SH-SY5Y (cell line): ENCODE measurements at regions not wholly inside any gene's neighbourhood (a gene's known extent, or its start where the extent isn't known, plus 50 kb on each side); places are given as distances from the start of the nearest gene placed in this dataset.

Experiments
- GATA2 ChIP-seq: IDR thresholded peaks from 2 replicates; pipeline ENCODE4 v1.6.1; 2011; ENCODE audit warnings: mild to moderate bottlenecking, low read depth, low read length
- GATA3 ChIP-seq: IDR thresholded peaks from 2 replicates; pipeline ENCODE4 v1.6.1; 2011; ENCODE audit warnings: low read depth, mild to moderate bottlenecking, low read length, moderate library complexity

GRCh38 chr2:56449449-56449860, 265.7 kb downstream of the CCDC85A start:
- TF ChIP-seq GATA2 (no peak), GATA3 (no peak)
